HG02610 (cell line): ENCODE measurements at regions not wholly inside any gene's neighbourhood (a gene's known extent, or its start where the extent isn't known, plus 50 kb on each side); places are given as distances from the start of the nearest gene placed in this dataset.

Source experiments
- ATAC-seq: cut with Tn5 transposase; IDR thresholded peaks from one replicate; pipeline ENCODE4 v1.9.1; 2021; ENCODE audit warnings: mild to moderate bottlenecking, moderate library complexity; ENCODE audit not compliant: unreplicated experiment

DNA sequence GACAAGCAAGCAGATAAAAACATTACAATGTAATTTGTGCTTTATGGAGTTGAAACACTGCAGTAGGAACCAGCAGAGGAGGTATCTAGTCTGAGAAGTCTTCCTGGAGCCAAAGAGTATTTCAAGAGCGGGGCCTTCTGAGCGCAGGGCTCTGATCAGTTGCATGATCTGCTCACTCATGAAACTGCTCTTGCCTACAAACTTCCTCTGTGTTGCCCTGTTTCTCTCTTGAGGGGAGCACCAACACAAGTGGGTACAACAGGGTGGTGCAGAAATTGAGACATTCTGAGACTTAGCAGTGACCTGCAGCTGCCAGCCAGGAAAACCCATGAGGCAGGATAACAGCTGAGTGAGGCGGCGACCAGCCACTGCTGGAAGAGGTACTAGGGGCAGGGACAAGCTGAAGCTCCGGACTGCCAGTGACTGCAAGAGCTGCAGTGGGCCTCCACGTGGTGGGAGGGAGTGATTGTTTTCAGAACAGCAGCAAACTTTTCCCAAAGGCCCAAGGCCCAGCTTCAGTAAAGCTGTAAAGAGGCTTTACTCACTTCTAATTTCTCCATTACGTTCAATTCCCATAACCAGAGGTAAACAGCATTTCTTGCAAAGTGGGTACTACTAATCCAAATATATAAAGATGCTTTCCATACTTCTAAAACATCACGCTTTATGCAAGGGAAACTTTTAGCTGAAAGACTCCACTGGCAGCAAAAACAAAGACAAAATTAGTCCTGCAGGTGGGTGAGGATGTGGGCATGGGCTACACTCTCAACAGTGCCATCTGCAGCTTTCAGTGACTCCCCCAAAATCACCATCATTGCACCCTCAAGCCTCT lies 69.0 kb upstream of the LPP start:
- no peak for ATAC-seq

DNA sequence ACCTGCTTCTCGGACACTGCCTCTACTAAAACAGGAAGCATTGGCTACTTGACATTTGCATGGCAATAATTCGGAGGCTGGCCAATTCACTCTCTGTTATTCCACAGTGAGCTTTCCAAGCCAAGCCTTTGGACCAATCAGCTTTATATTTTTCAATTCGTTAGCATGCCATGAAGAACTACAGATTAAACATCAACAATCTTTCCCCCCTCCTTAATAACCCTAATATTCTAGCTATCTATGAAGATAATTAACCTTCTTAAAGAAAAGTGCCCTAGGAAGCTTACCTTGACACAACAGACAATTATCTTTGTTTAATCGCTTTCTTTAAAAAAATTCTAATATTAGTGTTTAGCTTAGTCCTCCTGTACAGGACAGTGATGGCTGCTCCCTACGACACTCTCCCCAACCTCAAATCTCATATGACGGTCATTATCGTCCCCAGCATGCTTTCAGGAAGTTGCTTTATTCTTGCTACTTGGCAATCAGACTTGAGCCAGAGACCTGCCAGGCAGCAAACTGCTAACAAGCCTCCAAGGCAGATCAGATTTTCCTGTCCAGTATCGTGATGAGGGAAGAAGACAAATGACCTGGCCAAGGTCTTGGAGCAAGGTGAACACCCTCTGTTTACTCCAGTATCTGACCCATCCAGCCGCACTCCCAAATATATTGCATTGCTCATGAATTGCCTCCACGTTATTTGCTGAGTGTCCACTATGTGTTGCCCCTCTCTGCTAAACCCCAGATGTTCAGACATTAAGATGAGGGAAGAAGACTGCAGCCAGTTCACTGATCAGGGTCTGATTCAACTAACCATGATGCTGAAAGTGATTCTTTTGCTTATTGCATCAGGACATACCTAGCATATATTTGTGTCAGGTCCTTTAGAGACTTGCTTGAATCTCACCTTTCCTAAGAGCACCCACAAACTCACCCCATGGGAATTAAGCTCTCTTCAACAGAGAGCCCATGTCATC lies 68.1 kb upstream of the LPP start:
- no peak for ATAC-seq

DNA sequence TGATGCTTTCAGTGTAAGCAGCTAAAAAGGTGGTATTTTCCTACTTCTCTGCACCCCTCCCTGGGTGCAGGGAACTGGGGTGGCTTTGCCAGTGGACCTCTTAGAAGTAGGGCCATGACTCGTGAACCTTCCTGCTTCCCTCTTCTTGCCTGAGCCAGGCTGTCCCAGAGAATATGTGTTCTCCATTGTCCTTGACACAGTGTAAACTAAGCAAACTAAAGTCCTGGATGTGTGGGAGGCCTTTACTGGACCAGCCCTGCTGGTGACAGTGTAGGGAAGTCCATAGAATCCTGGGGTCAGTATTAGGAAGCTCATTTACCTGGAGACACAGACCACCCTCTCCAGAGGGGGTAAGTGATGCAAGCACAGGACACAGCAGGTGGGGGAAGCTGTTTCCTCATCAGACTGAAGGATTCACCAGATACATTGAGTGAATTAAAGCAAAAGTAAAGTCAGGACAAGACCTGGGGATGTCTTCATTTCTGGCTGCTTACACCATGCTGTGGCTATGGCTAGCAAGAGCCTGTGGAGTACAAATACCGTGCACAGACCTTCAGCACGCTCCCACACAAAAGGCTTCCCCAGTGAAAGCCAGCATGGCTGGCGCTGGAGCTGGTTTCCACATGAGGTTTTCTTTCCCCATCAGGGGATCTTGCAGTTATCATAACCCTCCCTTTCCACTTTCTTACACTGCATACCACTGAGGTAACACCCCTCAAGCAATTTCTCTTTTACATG lies 64.8 kb upstream of the LPP start:
- no peak for ATAC-seq

DNA sequence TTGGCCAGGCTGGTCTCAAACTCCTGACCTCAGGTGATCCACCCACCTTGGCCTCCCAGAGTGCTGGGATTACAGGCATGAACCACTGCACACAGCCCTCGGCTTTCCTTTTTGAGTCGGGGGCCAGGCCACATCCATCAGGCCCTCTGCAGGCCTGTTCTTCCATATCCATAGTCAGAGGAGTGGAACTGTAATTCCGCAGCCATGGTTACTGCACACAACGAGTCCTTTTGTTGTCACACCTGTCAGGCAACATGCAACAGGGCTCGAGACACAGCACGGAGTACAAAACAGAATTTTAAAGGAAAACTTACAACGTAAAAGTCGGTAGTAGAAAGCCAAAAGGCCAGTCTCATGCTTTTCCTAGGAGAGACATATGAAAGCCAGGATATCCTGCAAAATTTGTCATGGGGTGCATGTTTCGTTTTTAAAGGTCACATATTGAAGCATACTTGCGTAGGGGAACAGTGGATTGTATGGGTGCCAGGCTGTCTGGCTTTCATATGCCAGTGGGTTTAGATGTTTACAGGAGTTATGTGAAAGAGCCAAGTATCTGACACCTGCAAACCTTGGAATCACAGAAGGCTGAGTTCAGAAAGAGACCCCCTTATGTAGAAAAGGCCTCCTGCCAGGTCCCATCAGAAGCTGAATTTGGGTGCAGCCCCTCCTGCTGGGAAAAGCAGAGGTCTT lies 63.2 kb upstream of the LPP start:
- no peak for ATAC-seq

DNA sequence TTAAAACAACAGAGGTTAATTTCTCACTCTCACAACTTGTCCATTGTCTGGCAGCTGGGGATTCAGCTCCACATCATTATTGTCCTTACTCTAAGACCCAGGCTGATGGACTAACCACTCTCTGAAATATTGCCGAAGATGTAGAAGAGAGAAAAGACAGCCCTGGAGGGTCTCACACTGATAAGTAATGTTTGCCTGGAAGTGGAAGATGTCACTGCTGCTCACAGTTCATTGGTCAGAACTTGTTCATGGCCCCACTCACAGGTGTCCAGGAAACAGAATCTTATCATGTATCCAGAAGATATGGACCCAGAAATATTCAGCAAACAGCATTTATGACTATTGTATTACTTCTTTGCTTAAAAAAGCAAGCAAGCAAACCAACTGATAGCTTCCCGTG lies 62.2 kb upstream of the LPP start:
- ATAC-seq: no peak

DNA sequence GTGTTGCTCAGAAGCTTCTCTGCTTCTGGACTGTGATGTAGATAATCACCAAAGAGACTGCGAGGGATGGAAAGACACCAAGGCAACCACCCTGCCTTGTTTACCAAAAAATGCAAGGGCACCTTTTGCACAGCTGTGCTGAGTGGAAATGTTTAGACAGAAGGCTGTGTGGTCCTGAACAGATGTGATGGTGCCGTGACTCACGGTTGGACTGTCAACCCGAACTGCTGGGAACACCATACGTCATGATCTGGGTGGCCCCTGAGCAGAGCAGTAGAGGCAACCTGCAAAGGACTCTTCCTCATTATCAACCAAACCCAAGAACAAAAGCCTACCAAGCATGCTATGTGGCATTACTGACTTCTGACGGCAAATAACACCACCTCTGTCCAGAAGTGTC lies 61.3 kb upstream of the LPP start:
- ATAC-seq: no peak

DNA sequence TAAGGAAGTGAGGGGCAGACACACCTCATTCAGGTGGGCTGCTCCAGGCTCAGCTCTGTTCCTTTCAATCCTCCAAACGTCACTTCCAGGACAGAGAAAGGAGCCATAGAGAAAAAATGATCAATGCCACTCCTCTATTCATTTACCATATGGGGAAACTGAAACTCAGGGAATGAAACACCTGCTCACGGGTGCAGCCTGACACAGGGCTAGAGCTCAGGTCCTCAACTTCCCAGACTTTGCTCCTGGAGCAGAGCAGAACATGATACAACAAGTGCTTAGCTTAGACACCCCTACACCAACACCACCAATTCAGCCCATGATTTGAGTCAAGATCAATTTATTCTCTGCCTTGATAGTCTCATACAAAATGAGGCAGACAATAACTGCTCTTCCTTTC lies 58.5 kb upstream of the LPP start:
- no peak for ATAC-seq

DNA sequence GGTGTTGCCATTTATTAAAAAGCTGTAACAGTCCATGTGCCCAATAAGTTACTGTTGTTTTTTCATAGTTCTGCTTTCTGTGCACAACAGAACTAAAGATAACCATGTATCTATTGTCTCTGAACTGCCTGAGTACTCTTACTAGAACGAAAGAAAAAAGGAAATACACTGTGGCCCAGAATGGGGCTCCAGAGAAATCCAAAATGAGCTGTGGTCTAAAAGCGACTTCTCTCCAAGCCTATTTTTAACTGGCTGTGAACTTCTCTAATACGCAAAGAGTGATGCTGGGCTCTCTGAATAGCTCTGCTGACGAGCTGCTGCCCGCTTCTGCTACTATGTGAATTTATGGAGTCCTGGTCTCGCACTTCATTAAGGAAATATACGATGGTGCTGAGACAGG lies 56.2 kb upstream of the LPP start:
- no peak for ATAC-seq

DNA sequence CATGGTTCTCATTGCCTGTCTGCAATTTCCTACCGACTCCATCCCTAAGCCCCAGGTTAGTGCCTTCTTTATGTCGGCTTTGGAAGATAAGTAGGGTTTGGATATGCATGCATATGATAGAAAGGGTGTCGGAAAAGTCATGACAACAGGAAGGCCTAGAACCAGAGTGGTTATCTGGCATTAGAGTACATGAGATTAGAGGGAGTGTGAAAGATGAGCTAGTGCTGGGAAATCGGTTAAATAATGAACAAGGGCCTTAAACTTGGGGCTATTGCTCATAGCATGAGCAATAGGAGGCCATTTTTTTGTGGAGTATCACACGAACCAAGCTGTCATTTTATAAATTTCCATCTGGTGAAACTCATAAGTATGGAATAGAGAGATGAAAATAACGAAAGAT lies 54.0 kb upstream of the LPP start:
- no peak for ATAC-seq

DNA sequence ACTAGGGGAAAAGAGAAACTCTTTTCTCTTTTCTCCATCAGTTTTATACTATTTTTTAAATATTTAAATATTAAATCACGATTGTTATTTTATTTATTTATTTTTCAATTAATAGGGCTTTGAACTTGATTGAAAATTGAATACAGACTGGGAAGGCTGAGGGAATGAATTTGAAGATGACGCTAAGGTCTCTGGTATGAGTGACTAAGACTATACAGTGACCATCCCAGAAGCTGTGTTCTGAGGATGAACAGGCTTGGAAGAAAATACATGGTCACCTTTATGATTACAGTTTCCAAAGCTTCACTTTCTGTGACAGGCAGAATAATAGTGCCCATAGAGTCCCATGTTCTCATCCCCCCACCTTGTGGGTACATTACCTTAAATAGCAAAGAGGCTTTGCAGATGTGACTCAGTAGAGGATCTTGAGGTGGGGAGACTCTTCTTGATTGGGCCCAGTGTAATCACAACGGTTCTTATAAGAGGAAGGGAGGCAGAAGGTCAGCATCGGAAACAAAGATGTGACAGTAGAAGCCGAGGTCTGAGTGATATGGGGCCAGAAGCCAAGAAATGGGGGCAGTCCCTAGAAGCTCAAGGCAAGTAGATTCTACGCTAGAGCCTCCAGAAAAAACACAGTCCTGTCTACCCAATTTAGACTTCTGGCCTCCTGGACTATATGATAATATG lies 51.0 kb upstream of the LPP start:
- ATAC-seq: no peak

DNA sequence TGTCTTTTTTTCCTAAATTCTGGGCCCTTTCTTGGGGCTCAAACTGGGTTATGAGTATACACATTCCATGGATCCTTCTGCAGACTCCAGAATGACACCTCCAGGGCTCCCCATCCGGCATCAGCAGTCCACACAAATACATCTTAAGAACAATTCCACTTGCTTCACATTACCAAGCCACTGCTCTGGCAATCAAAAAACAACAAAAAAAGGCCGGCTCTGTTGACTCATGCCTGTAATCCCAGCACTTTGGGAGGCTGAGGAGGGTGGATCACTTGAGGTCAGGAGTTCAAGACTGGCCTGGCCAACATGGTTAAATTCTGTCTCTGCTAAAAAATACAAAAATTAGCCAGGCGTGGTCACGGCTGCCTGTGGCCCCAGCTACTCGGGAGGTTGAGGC lies 49.9 kb upstream of the LPP start:
- ATAC-seq: no peak
